ENCODE measurements at regions not wholly inside any gene's neighbourhood (a gene's known extent, or its start where the extent isn't known, plus 50 kb on each side); places are given as distances from the start of the nearest gene placed in this dataset.
"Not testable (repeated sequence)": the region's sequence is repeated elsewhere in the genome, so short reads cannot be mapped to it uniquely, and the experiment has no call there.

DNA sequence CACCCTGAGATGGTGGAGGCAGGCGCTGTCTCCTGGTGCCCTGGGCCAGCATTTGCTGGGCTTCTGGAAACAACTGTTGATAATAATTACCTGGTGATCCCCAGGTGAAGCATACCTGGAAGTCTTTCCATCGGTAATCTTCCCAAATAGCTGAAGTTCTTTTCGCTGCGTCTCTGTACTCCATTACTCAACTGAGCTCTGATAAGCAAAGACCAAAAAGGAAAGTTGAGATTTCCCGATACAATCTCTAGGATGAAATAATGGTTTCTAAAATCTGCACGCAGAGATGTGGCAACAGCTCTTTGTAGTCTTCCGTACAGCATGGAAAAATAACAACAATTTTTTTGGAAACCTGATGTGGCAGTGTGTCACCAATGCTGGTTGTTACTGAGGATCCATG, 226.5 kb downstream of the GATA3 start:
- DNase-seq (ENCODE audit: low read depth): no peak

DNA sequence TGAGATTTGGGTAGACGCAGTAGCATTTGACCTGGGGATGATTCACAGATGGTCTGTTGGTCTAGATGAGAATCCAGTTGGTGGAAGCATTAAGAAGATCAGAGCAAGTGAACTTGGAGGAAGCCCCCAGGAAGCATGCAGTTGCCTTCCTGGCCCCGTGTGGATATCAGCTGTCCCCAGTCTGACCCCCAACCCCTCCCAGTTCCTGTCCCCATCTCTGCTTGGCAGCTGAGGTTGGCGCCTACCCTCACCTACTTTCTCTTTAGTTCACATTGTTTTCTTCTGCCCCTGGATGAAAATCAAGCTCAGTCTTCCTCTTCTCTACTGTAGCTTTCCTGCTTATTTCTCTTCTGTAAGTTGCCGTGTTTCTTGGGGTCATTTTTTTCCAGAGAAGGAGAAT, 227.9 kb downstream of the GATA3 start:
- DNase-seq (ENCODE audit: low read depth): no peak

DNA sequence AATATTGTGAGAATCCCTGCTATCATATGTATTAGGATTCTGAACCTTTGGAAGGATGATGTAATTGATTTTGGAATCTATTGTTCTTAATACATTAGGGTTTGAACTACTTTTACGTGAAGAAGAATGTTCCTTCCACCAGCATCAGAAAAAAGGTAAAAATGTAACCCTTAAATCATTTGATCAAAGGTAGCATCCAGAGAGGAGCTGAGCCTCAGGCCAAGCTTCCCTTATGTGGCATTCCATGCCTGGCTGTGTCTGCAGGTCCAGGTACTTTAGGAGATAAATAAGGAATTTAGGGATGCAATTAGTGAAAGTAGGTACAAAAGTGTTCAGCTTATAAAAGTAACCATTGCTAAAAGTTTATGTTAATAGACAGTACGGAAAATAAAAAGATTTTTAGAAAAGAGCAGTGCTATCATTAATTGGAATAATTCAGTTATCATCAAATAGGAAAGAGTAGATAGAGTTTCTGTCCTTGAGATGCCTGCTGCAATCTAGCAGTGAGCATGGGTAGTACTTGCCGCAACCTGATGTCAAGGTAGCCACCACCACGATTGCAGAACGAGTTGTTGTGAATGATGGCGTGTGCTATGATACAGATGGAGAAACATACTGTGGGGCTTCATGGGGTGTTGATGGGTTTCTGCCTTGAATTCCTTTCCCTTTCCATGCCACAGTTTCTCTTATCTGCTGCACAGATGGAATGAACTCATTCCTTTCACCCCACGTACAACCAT, 228.8 kb downstream of the GATA3 start:
- no peak for DNase-seq (ENCODE audit: low read depth)

DNA sequence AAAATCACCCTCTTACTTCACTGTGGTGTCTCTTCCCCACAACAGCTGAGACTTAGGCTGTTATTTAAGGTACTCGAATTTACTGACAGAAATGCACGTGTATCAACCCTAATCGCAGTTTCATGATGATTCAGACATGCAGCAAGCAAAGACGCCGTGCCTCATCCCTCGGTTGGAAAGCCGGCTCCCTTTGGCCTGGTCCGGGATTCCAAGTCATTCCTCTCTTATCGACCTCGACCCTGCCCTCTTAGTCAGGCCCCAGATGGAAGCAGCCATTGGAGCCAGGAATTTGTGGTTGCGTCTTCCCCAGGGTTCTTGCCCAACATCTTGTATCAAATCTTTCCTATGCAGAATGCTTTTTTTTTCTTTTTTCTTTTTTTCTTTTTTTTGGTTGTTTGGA, 229.5 kb downstream of the GATA3 start:
- DNase-seq (ENCODE audit: low read depth): no peak

DNA sequence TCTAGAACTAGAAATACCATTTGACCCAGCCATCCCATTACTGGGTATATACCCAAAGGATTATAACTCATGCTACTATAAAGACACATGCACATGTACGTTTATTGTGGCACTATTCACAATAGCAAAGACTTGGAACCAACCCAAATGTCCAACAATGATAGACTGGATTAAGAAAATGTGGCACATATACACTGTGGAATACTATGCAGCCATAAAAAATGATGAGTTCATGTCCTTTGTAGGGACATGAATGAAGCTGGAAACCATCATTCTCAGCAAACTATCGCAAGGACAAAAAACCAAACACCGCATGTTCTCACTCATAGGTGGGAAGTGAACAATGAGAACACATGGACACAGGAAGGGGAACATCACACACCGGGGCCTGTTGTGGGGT, 231.5 kb downstream of the GATA3 start:
- DNase-seq (ENCODE audit: low read depth): not testable (repeated sequence)

DNA sequence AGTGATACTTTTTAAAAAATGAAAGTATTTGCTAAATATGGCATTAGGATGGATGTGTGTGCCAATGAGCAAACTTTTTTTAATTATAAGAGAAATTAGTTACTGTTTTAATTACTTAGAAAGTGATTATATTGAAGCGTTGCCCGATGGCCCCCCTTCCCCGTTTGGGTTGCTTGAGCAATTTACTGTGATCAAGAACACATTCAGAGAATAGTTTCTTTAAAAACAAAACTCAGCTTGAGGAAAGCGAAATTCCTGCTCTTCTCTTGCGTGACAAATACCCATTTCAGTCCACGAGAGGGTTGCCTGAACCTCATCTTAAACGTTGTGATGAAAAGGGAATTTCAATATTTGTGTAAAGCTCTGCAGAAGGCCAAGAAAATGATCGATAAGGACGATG, 234.1 kb downstream of the GATA3 start:
- no peak for DNase-seq (ENCODE audit: low read depth)

DNA sequence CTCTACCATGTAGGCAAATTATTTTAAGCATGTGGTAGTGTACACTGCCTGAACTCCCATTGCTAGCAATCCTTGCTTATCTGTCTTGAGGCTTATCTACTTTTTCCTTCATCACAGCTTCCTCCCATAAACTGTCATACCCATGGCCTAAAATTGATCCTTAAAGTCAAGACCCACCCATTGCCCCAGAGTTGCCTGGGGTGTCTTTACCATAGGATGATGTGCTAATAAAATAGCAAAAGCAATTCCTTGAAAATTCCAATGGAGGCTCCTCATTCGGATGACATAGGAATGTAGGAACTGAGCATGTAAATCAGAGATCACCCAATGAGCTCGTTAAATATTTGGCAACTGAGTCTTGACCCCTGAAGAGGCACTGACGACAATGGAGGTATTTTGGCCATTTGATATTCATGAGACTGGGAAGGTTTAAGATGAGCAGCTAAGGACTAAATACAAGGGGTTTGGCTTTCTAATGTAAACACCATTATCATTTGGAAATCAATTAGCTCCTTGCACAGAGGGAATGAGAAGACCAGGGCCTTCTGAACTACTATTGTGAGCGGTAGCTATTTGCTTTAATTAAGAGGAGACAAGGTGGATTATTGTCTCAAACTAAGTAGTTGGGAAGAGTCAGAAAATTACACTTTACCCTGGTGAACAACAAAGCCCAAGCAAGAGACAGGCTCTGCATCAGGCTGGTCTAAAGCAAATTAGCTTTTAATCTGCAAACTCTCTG, 234.9 kb downstream of the GATA3 start:
- DNase-seq (ENCODE audit: low read depth): no peak

DNA sequence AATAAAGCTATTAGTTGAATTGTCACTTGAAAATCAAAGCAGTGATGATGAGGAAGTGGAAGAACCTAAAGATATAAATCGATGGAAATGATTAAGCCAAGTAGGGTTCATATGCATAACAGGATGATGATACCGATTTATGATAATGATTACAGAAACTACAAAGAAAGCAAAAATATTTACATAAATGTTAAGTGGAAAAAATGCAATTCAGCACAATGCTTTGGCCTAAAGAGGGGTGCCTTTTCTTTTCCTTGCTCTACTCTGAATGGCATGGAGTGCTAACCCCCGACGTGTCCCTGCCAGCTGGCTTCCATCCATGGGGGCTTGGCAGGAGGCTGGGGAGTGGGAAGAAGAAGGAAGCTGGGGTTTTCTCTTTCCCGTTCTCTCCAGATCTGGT, 240.3 kb downstream of the GATA3 start:
- DNase-seq (ENCODE audit: low read depth): no peak

DNA sequence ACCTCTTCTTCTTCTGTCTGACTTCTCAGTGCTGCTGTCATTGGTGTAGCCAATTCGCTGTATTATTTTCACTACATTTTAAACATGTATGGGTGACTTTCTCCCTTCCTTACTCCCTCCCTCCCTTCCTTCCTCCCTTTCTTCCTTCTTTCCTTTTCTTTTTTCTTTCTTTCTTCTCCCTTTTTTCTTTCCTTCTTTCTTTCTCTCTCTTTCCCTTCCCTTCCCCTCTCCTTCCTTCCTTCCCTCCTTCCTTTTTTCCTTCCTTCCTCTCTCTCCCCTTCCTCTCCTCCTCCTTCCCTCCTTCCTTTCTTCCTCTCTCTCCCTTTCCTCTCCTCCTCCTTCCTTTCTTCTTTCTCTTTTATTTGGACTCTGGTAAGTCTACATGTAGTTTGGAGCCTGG, 240.8 kb downstream of the GATA3 start:
- no peak for DNase-seq (ENCODE audit: low read depth)

DNA sequence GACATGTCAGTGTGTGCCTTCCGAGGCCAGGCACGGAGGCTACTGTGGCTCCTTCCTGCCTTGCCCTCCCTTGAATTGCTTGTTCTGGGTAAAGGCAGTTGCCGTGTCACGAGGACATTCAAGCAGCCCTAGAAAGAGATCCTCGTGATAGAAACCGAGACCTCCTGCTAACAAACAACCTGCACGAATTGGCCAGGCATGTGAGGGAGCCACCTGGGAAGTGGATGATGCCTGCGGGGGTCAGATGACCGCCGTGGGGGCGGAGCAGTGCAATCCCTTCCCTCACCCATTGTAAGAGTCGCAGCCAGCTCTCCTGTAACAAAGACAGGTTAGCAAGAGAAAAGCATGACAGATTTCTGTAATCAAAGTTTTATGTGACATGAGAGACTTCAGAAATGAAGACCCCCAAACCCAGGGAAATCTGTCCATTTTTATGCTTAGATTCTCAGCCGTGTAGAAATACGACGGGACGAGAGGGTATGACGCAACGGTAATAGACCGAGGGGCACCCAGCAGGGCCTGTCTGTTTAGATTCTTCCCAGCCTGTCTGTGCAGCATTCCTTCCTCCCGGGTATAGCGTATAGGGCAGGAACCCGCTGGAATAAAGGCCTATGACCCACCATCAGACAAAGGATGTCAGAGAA, 241.7 kb downstream of the GATA3 start:
- DNase-seq (ENCODE audit: low read depth): no peak

DNA sequence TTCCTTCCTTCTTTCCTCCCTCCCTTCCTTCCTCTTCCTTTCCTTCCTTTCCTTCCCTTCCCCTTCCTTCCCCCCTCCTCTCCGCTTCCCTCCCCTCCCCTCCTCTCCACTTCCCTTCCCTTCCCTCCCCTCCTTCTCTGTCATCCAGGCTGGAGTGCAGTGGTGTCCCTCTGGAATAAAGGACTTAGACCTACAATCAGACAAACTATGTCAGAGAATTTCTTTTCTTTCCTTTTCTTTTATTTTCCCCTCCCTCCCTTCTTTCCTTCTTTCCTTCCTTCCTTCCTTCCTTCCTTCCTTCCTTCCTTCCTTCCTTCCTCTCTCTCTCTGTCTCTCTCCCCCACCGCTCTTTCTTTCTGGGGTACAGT, 242.2 kb downstream of the GATA3 start:
- no peak for DNase-seq (ENCODE audit: low read depth)

DNA sequence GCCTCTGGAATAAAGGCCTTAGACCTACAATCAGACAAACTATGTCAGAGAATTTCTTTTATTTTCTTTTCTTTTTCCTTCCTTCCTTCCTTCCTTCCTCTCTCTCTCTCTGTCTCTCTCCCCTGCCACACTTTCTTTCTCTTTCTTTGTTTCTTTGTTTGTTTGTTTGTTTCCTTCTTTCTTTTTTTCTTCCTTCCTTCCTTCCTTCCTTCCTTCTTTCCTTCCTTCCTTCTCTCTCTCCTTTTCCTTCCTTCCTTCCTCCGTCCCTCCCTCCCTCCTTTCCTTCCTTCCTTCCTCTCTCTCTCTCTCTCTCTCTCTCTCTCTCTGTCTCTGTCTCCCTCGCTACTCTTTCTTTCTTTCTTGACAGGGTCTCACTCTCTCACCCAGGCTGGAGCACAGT, 242.6 kb downstream of the GATA3 start:
- DNase-seq (ENCODE audit: low read depth): no peak

DNA sequence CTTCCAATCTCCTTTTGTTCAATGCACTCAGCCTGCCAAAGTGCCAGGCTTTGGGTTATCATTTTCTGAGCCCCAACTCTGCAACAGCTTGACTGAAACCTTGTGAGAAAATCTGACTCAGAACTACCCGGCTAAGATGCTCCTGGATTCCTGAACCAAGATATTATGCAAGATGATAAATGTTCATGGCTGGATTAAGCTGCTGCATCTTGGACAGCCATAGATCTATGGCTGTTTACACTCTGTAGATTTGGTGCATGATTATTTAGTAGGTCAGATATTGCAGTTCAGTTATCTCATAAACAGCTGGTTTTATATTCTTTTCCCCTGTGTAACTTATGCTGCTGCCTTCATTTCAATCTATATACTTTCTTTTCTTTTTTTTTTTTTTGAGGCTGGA, 243.5 kb downstream of the GATA3 start:
- no peak for DNase-seq (ENCODE audit: low read depth)

DNA sequence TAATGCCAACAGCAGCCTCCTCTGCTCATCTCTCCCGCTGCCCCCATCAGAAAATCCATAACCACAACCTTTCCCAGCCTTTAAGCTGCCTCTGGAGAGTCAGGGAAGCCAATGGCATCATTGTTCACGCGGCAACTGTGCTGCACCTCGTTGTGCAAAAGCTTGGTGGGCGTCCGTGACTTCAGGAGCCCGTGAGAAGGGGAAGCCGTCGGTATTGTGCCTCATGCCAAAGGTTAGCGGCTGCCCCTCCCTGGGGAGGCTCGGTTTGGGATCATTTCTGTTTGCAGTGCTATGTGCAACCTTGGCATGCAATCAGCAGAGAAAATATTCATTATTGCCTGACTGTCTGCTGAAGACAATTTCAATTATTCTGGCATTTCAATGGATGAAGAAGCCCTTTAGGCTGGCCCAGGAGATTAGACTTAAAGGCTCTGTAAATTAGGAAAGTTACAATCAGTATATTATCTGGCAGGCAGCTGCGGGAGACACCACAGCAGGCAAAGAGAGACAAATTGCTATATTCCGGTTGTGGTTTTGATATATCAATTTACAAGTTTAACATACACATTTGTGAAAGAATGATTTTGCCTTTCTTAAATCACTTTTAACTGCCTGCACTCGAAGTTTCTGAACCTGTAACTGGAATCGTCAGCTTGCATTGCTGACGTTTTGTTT, 244.5 kb downstream of the GATA3 start:
- no peak for DNase-seq (ENCODE audit: low read depth)

DNA sequence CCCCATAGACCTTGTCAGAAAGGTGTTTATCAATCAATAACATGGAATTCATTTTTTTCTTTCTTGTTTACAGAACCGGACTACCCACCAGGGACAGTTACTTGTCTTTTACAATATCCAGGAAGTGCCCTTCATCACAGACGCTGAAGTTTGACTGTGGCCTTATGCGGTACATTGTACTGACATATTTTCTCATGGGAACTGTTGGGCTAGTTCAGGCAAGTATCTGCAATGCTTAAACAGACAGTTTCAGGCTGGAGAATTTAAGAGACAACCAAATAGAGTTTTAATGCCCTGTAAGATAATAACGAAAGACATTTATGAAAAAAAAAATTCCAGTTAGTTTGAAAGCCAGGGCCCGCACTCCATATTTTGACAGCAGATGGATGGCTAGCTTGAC, 246.4 kb downstream of the GATA3 start:
- no peak for DNase-seq (ENCODE audit: low read depth)

DNA sequence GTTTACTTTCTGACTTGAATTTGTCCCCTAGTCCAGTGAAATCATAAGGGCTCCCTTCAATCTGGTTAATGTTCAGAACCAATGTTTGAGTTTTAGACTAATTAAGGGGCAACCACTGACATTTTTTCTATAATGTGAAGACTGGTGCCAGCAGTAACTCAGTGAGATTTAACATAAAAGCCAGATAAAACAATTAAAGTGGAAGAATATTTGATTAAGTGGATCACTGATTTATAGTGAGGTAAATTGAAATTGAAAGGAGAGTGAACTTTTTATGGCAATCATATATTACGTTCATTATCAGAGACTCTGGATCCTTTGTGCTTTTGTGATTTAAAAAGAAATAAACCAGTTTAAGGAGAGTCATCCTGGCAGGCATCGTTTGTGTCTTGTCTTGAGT, 246.8 kb downstream of the GATA3 start:
- no peak for DNase-seq (ENCODE audit: low read depth)

DNA sequence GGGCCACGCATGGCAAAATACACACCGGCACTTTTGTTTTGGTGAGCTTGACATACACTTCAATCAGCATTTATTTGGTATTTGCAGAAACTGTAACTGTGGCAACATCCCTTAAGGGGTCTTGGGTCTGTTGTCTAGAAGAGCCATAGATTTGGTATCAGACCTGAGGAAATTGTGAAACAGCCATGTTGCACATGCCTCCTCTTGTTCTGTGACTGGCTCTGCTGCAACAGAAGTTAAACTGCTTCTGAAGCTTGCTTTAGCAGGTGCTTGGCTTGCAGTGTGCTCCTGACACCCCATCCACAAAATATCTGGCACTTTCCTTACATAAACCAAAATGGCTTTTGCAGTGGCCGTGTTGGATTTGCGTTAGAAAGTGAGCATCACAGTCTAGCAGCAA, 247.3 kb downstream of the GATA3 start:
- DNase-seq (ENCODE audit: low read depth): no peak

DNA sequence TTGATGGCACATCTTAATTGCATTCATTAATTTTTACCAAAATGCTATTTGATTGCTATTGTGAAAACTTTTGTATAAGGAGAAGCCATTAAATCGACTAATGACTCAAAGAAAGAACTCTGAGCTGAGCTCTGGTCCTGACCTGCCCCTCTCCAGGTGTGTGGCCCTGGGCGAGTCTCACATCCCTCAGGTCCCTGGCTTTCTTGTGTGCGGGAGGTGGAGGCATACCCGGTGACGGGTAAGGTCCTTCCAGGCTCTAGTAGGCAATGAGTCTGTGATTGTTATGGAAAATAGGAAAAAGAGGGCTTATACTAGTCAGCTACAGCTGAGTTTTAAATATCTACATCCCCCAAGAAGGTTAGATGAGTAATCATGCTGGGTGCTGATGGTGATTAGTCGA, 248.1 kb downstream of the GATA3 start:
- no peak for DNase-seq (ENCODE audit: low read depth)

DNA sequence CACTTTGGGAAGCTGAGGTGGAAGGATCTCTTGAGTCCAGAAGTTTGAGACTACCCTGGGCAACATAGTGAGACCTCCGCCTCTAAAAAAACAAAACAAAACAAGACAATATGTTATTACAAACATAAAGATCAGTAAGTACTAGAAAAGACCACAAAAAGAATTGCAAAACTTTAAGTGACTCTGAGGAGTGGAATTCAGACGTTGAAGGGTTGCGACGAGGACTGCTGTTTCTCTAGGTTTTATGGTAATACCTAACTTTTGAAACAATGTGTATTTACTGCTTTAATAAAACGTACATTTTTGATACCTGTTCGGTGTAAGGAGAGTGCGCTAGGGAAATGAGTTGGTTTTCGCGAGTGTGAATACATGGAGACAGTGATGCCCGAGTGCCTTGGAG, 250.4 kb downstream of the GATA3 start:
- no peak for DNase-seq (ENCODE audit: low read depth)

DNA sequence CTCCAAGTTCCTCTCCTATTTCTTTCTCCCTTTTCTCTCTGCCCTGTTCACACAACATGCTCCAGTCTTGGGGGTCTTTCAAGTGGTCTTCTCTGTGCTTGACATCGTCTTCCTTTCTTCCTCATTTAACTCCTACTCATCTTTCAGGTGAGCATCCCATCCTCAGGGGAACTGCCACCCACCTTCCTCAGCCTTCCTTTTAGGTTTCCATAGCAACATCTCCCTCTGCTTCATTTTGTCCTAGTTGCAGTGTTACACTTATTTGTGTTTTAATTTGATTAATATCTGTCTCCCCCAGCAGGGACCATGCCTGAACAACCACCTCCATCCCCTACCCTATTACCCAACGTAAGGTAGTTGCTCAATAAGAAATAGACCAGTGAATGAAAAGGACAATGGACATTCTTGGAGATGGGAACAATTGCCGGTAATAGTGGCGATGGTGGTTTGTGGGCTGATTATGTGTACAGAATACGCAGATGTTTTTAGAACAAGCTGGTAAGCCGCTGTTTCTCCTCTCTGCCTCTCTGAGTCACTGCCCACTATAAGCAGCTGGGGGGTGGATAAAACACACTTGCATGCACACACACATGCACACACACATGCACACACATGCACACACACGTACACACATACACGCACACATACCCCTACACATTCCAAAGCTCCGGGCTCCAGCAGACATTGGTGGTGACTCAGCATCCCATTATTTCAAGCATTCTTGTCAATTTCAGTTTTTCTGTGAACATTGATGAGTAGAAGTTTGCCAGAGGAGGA, 251.6 kb downstream of the GATA3 start:
- DNase-seq (ENCODE audit: low read depth): no peak

DNA sequence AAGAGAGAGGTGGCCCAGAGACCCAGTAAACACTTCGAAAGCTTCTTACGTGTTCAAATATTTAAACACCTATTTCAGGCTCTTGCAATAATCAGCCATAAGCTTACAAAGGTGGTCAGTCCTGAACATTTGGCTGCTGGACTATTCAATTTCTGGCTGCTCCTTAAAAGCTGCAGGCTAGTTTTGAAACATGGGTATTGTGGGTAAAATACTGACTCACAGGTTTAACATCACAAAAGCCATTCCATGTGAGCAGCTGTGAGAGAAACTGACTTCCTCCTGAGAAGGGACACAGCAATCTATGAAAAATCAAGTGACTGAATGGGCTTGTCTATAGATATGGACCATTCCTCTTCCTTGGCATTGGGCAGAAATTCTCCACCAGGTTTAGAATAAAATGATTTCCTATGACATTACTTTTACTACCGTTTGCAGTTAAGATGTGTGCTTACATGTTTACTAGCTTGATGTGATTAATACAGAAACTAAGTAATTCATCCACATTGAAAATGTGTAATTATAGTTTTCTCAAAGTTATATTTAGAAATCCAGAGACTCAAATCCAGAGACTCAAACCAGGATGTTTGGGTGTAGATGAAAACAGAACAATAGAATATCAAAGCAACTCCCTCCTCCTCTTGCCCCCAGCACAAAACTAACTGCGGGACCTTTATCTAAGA, 252.3 kb downstream of the GATA3 start:
- no peak for DNase-seq (ENCODE audit: low read depth)

DNA sequence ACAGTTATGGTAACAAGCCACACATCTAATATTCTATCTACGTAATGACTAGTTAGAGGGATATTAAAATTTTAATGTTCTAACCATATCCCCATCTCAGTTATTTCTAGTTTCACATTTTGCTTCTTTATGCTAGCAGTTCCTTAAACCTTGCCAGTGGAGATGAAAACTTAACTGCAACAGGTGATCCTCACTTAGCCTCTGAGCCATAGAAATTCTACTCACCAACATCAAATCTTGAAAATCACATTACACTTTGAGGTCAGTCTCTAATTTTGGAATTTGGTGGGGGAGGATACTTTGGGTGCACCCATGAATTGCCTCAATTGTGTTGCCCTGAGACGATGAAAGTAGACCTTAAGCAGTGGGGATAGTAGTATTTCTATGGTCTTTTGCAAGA, 256.4 kb downstream of the GATA3 start:
- DNase-seq (ENCODE audit: low read depth): no peak
